VCaP (cell line): ENCODE measurements at regions not wholly inside any gene's neighbourhood (a gene's known extent, or its start where the extent isn't known, plus 50 kb on each side); places are given as distances from the start of the nearest gene placed in this dataset.

Source experiments
- H3K27ac ChIP-seq: fragments of 450-650 bp; 2 replicates; pipeline ENCODE4 v1.5.1; 2017
- TF ChIP-seq, protein P1 (sequence below): fragments of 450-650 bp; conservative IDR thresholded peaks from 2 replicates; pipeline ENCODE4 v1.5.1; 2017; ENCODE audit warnings: mild to moderate bottlenecking, moderate library complexity

DNA sequence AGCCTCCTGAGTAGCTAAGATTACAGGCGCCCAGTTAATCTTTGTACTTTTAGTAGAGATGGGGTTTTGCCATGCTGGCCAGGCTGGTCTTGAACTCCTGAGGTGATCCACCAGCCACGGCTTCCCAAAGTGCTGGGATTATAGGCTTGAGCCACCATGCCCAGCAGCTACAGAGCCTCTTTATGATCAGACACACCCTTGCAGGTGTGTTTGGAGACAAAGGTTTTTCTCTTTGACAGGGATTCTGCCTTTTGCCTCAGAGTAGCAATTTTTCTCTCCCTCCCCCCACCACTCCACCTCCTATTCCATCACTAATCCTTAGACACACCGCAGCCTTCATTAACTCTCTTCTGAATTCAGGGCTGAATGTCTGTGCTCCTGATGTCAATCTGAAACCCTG, 152.2 kb upstream of the NFIA start:
- TF ChIP-seq, protein P1, sequence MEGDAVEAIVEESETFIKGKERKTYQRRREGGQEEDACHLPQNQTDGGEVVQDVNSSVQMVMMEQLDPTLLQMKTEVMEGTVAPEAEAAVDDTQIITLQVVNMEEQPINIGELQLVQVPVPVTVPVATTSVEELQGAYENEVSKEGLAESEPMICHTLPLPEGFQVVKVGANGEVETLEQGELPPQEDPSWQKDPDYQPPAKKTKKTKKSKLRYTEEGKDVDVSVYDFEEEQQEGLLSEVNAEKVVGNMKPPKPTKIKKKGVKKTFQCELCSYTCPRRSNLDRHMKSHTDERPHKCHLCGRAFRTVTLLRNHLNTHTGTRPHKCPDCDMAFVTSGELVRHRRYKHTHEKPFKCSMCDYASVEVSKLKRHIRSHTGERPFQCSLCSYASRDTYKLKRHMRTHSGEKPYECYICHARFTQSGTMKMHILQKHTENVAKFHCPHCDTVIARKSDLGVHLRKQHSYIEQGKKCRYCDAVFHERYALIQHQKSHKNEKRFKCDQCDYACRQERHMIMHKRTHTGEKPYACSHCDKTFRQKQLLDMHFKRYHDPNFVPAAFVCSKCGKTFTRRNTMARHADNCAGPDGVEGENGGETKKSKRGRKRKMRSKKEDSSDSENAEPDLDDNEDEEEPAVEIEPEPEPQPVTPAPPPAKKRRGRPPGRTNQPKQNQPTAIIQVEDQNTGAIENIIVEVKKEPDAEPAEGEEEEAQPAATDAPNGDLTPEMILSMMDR: no peak
- H3K27ac ChIP-seq: no peak overlapping the region

DNA sequence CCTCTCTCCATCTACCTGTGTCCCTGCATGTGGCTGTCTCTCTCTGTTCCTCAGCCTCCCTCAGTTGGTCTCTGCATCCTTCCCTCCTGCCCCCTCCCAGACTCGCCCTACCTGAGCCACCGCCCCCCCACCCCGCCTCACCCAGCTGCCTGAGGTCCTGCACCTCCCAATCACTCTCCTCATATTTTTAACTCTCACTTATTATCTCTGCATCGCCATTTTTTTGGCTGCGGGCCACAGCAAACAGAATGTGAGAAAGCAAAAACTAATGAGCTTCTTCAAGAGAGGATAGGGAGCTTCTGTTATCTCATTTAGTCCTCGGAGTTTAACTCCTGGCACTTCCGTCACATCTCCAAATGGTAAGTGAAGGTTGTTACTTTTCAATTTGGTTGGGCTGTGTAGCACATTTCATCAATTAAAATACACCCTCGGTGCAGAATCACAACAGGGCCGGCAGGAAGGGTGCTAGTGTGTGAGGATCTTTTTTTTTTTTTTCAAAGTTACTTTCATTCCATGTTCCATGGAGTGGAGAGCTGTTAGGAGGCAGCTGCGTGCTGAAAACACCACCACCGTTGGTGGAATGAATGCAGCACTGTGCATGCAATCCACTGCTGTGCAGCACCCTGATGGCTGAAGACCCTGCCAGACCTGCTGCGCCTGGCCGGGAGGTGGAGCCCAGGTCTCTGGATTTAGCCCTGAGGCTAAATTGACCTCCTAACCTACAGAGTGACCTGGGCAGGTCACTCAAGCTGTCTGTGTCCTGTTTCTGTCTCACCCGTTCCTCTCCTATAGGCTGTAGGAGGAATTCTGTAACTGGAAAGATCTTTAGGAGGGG, 157.2 kb upstream of the NFIA start:
- H3K27ac ChIP-seq: no peak overlapping the region
- TF ChIP-seq, protein P1: no peak

DNA sequence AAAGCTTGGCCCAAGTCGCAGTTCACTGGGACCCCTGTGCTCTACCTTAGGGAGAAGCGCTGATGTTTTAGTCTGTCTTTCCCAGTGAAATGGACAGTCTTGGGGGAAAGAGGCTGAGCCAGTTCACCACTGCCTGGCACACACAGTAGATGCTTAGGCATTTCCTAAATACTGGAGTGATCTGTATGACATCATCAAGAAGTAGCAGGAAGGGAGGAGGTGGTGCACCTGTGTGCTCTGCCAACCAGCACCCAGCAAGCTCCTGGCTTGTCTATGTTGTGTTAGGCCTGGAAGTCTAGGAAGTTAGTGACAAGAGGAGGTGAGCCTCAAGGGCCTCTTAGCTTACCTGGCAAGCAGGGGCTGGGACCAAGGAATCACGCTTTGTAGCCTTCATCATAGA, 158.2 kb upstream of the NFIA start:
- H3K27ac ChIP-seq: no peak overlapping the region
- TF ChIP-seq, protein P1: no peak

DNA sequence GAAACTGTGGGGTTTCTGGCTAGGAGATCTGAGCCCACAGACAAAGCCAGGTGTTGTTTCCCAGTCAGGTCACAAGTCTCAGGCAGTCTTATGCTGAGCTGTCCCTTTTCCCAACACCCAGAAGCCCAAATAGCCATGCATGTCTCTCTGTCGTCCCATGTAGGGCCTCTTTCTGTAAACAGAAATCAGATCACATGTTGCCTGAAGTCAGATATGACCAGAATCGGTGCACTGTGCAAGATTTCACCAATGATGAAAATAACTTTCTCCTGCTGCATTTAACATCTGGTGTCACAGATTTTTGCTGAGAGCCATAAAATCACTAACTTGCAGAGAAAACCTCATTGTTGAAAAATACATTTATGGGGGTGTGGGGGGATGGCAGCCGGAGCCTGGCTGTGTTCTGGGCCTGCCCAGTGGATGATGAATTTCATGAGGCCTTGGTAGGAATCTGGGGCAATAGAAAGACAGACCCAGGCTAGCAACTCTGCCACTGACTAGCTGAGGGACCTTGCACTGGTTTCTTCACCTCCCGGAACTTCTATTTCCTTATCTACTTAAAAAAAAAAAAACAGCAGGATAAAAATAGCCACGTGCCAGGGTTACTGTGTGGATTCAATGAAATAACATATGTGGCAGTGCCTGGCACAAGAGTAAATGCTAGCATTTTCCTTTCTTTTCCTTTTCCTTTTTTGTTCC, 158.8 kb upstream of the NFIA start:
- H3K27ac ChIP-seq: no peak overlapping the region
- TF ChIP-seq, protein P1: no peak

DNA sequence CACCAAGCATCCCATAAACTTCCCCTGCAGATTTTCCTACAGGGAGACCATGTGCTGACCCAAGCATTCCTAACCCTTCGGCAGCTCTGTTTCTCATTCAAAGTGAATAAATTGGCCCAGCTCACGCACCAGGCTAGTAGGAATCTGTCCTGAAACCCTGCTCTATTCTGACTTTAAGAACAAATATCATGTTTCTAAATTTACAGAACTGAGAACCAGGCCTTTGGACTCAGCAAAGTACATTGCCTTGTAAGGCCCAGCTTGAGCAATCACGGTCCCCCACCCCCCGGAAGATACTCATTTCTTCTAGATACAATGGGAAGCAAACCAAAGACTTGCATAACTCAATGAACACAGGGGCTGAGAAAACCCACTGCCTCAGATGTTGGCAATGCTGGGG, 160.1 kb upstream of the NFIA start:
- TF ChIP-seq, protein P1: no peak
- H3K27ac ChIP-seq: no peak overlapping the region

DNA sequence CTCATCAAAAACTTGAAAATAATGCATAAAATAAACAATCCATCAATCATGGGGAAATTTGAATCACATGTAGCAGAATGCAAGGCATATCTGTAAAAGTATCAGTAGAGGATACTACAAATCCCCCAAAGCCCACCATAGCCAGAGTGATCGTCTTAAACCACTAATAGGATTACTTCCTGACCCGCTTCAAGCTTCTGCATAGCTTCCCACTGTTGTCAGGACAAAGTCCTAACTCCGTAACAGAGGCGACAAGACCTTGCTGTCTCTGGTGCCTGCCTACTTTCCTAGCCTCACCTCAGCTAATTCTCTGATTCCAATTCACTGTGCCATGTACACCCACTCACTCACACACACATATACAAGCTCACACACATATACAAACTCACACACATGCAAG, 161.2 kb upstream of the NFIA start:
- H3K27ac ChIP-seq: no peak overlapping the region
- TF ChIP-seq, protein P1: no peak

DNA sequence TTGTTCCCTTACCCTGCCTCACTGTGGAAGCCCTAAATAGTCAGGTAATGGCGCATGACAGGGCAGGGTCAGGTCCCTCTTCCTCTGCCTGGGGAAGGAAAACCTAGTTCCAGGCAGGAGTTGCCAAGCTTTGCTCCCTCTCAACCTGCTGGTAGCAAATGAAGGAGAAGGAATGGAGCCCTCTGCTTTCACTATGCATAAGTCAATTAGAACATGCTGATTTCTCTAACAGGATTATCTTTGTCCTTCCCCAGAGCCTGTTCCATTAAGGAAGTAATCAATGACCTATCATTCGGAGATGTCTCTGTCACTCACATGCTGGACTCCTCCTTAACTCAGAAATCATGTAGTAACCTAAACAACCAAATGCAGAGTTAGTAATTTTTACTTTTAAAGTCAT, 161.8 kb upstream of the NFIA start:
- TF ChIP-seq, protein P1: no peak
- H3K27ac ChIP-seq: no peak overlapping the region
